Duodenal mucosa (tissue), 2 donors: ENCODE measurements at regions not wholly inside any gene's neighbourhood (a gene's known extent, or its start where the extent isn't known, plus 50 kb on each side); places are given as distances from the start of the nearest gene placed in this dataset.

Source experiments
- H3K27ac ChIP-seq: one replicate; pipeline ENCODE4 v1.7.0; 2013; ENCODE audit warnings: low read depth, low read length
- H3K27me3 ChIP-seq, 2 donors: one replicate each; pipeline ENCODE4 v1.7.0; 2013; ENCODE audit warnings: low read length in 2 of 2, control low read depth in 1 of 2; ENCODE audit not compliant: insufficient read depth in 2 of 2, control insufficient read depth in 1 of 2
- H3K36me3 ChIP-seq, 2 donors: one replicate each; pipeline ENCODE4 v1.7.0; 2013; ENCODE audit warnings: low read length in 2 of 2, control low read depth in 1 of 2; ENCODE audit not compliant: insufficient read depth in 2 of 2, control insufficient read depth in 1 of 2
- H3K4me1 ChIP-seq, 2 donors: one replicate each; pipeline ENCODE4 v1.7.0; 2013; ENCODE audit warnings: low read length in 2 of 2, control low read depth in 1 of 2; ENCODE audit not compliant: insufficient read depth in 2 of 2, control insufficient read depth in 1 of 2
- H3K4me3 ChIP-seq, 2 donors: one replicate each; pipeline ENCODE4 v1.7.0; 2013; ENCODE audit warnings: low read length in 2 of 2, low read depth in 1 of 2
- H3K9ac ChIP-seq, 2 donors: one replicate each; pipeline ENCODE4 v1.7.0; 2013; ENCODE audit warnings: low read length in 2 of 2, low read depth in 1 of 2
- H3K9me3 ChIP-seq, 2 donors: one replicate each; pipeline ENCODE4 v1.7.0; 2013; ENCODE audit warnings: low read length in 2 of 2, control low read depth in 1 of 2; ENCODE audit not compliant: control insufficient read depth in 1 of 2

DNA sequence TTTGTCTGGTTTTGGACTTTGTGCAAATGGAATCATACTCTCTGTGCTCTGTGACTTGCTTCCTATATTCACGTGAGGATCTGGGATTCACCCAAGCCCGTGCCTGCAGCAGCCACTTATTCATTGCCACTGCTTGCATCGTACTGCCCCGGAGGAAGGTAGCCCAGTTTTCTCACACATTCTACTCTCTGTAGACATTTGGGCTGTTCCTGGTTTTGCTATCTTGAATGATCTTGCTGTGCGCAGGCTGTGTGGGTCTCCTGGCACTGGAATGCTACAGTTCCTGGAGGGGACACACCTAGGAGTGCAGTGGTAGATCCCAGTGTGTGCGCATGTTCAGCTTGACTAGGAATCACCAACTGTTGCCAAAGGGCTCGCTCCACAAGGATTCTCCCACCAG lies 99.2 kb upstream of the BOD1 start:
- no peak overlapping the region for H3K27ac ChIP-seq
- no peak overlapping the region for H3K4me3 ChIP-seq
- no peaks in the 10 kb centered on the region for H3K36me3 ChIP-seq
- H3K9ac ChIP-seq, result no peak overlapping the region
- H3K27me3 ChIP-seq, result no peaks in the 10 kb centered on the region
- H3K4me1 ChIP-seq, result no peaks in the 10 kb centered on the region
- no peaks in the 10 kb centered on the region for H3K9me3 ChIP-seq

GRCh38 chr5:173716058-173716682 lies 99.7 kb upstream of the BOD1 start:
- no peaks in the 10 kb centered on the region for H3K9me3 ChIP-seq
- H3K4me3 ChIP-seq, result no peak overlapping the region
- H3K4me1 ChIP-seq, result no peaks in the 10 kb centered on the region

GRCh38 chr5:173717959-173718358 lies 101.5 kb upstream of the BOD1 start:
- Histone ChIP-seq H3K9me3 (no peaks in the 10 kb centered on the region), H3K36me3 (no peaks in the 10 kb centered on the region), H3K27me3 (no peaks in the 10 kb centered on the region), H3K27ac (no peak overlapping the region), H3K9ac (no peak overlapping the region), H3K4me3 (no peak overlapping the region), H3K4me1 (no peaks in the 10 kb centered on the region)

More at GRCh38 chr5:173716058-173716682, 99.7 kb upstream of the BOD1 start:
- no peaks in the 10 kb centered on the region for H3K27me3 ChIP-seq
- H3K9ac ChIP-seq, result no peak overlapping the region
- H3K36me3 ChIP-seq, result no peaks in the 10 kb centered on the region
- no peak overlapping the region for H3K27ac ChIP-seq

DNA sequence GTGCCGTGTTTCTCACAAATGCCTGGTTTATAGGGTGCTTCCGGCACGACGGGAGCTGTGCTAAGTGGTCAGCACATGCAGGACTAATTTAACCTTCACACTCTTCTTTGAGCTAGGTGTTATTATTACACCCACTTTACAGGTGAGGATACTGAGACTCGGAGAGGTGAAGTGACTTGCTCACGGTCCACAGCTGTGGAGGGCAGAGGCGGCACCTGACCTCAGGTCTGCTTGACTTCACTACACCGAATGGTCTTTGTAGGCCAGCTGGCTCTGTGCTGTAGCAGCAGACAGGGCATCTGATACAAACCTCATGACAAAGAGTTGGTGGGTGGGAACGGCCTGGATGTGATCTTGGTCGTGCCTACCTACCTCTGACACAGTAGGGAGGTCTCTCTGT lies 102.0 kb upstream of the BOD1 start:
- no peak overlapping the region for H3K4me3 ChIP-seq
- no peaks in the 10 kb centered on the region for H3K9me3 ChIP-seq
- no peak overlapping the region for H3K27ac ChIP-seq
- H3K27me3 ChIP-seq, result no peaks in the 10 kb centered on the region
- no peak overlapping the region for H3K9ac ChIP-seq
- H3K4me1 ChIP-seq, result no peaks in the 10 kb centered on the region
- H3K36me3 ChIP-seq, result no peaks in the 10 kb centered on the region

GRCh38 chr5:173719731-173720082 lies 103.3 kb upstream of the BOD1 start:
- Histone ChIP-seq H3K9ac (no peak overlapping the region), H3K36me3 (no peaks in the 10 kb centered on the region), H3K4me3 (no peak overlapping the region), H3K27ac (no peak overlapping the region), H3K27me3 (no peaks in the 10 kb centered on the region), H3K9me3 (no peaks in the 10 kb centered on the region), H3K4me1 (no peaks in the 10 kb centered on the region)

DNA sequence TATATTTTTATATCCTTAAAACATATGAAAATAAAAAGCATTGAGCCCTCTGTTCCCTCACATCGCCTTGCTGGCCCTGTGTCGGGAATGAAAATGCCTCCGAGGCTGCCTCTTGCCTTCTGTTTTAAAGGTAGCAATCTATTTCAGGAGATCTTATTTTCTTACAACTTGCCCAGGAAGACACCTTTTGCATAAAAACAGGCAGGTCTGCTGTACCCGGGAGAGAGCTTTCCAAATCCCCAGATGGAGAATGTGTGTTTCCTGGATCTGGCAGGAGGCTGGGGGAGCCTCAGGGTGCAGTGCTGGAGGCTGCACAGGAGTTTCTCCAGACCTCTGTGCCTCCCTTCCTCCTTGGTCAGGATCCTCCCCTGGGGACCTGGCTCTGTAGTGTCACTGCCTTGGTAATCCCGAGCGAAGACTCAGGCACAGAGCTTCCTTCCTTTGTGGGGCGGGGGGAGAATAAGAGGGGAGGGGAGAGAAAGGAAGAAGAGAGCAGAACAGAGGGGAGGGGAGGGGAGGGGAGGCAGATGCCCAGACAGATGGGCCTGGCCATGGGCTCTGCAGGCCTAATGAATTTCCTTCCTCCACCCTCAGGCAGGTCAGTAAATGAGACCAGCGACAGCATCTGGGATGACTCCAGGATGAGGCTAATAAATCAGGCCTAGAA lies 104.0 kb upstream of the BOD1 start:
- Histone ChIP-seq H3K27me3 (no peaks in the 10 kb centered on the region), H3K9ac (no peak overlapping the region), H3K9me3 (no peaks in the 10 kb centered on the region), H3K4me3 (no peak overlapping the region), H3K4me1 (no peaks in the 10 kb centered on the region), H3K27ac (no peak overlapping the region), H3K36me3 (no peaks in the 10 kb centered on the region)

GRCh38 chr5:173720953-173721600 lies 104.6 kb upstream of the BOD1 start:
- Histone ChIP-seq H3K4me1 (no peaks in the 10 kb centered on the region), H3K9me3 (no peaks in the 10 kb centered on the region), H3K27ac (no peak overlapping the region), H3K9ac (no peak overlapping the region), H3K4me3 (no peak overlapping the region), H3K27me3 (no peaks in the 10 kb centered on the region), H3K36me3 (no peaks in the 10 kb centered on the region)

DNA sequence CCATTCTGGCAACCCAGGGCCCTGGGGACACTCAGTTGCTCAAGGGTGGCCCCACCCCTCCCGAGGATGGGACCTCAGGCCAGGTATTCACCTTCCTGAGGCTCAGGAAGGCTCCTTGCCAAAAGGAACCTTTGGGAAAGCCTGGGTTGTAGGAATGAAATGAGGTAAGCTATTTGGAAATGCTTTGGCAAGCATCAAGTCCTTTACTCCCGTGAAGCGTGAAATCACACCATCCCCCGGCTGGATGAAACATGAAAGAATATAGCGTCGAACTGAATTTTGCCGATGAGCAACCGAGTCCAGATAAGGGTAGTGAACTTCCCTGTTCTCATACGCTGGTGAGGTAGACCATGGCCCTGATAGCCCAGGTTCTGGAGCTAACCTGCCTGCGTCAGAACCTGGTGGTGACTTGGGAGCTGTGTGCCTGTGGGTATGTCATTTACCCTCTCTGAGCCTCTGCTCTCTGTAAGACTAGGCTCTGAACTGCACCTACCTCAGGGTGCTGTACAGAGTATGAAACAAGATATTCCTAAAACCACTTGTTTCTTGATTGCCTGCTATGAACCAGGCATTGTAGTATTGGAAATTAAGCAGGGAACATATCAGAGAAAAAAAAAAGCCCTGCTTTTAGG lies 105.3 kb upstream of the BOD1 start:
- Histone ChIP-seq H3K36me3 (no peaks in the 10 kb centered on the region), H3K4me3 (no peak overlapping the region), H3K9me3 (no peaks in the 10 kb centered on the region), H3K4me1 (no peaks in the 10 kb centered on the region), H3K9ac (no peak overlapping the region), H3K27ac (no peak overlapping the region), H3K27me3 (no peaks in the 10 kb centered on the region)

DNA sequence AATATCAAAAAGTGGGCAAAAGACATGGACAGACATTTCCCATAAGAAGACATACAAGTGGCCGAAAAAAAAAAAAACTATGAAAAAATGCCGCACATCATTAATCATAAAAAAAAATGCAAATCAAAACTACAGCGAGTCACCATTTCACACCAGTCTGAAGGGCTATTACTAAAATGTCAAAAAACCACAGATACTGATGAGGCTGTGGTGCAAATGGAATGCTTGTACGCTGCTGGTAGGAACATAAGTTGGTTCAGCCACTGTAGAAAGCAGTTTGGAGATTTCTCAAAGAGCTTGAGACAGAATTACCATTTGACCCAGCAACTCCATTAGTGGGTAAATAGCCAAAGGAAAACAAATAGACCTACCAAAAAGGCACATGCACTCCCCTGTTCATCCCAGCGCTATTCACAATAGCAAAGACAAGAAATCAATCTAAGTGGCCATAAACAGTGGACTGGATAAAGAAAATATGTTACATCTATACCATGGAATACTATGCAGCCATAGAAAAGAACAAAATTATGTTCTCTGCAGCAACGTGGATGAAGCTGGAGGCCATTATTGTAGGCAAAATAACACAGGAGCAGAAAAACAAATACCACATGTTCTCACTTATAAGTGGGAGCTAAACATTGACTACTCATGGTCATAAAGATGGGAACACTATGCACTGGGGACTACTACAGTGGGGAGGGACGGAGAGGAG lies 110.6 kb upstream of the BOD1 start:
- Histone ChIP-seq H3K4me3 (no peak overlapping the region), H3K36me3 (no peaks in the 10 kb centered on the region), H3K9ac (no peak overlapping the region), H3K27me3 (no peaks in the 10 kb centered on the region), H3K9me3 (no peaks in the 10 kb centered on the region), H3K4me1 (no peaks in the 10 kb centered on the region), H3K27ac (no peak overlapping the region)
